ENCODE measurements at regions not wholly inside any gene's neighbourhood (a gene's known extent, or its start where the extent isn't known, plus 50 kb on each side); places are given as distances from the start of the nearest gene placed in this dataset.
"Not testable (repeated sequence)": the region's sequence is repeated elsewhere in the genome, so short reads cannot be mapped to it uniquely, and the experiment has no call there.

DNA sequence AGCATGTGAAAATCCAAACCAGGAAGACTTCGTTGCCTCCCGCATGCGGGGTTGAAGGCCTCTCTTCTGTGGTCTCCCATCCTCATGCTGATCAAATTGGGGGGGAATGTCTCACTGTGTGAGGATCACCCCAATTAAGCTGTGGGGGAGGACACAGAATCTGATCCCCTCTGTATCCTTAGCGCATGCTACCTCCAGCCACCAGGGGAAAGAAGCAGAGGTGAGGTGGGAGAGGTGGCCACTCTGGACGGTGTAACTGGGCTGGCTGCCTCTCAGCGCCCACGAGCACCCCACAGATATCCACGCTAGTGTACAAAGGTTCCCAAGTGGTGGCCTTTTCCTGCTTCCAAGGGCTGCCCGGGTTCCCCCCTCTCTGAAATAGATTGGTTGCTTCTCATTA lies 177.6 kb upstream of the PLGLB1 start:
- not testable (repeated sequence) for DNase-seq

DNA sequence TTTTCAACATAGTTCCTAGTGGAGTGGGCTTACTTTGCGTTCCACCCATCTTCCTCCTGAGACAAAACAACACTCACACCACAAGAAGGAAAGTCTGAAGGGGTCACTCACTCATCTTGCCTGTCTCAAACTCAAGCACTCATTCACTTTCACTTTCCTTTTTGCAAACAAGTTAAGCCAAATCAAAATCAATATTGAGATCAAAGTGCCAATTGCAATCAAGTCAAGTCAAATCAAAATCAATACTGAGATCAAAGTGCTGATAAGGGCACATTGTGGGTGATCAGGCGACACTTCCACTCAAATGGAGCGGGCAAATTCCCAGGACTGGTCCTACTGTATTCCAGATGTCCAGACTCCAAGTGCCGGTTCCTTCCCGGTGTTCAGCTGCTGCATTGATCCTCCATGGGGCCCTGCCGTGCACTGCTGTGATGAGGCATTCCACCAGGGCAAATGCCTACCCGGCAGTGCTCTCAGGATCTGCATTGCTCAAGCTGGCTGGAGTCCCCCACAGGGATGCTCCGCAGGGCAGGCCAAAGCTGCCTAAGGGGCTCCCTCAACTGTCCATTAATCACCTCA lies 183.0 kb upstream of the PLGLB1 start:
- not testable (repeated sequence) for DNase-seq

DNA sequence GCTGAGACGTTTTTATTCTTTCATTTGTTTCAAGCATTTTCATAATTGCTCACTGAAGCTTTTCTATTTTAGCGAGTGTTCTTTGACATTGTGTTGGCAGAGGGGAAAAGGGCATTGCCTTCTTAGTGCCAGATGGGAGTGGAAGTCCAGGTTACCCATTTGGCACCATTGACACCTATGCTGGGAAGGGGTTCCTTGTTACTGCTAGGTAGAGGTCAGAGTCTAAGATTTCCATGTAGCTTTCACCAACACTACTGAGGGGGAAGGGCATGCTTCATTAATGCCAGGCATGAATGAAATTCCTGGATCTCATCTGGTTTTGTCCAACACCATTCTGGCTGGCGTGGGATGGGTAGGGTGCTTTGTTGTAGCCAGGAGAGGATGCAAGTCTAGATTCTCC lies 191.3 kb upstream of the PLGLB1 start:
- not testable (repeated sequence) for DNase-seq

DNA sequence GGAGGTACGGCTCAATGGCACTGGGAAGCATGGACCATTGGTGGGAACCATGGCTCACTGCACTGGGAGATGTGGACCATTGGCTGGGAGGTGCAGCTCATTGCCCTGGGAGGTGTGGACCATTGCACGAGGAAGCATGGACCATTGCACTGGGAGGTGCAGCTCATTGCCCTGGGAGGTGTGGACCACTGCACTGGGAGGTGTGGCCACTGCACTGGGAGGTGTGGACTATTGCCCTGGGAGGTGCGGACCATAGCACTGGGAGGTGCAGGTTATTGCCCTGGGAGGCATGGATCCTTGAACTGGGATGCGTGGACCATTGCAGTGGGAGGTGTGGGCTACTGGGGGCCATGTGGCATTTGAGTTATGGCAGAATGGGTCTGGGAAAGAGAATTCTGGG lies 195.4 kb upstream of the PLGLB1 start:
- not testable (repeated sequence) for DNase-seq

GRCh38 chr2:87217741-87218410 lies 196.2 kb upstream of the PLGLB1 start:
- DNase-seq = not testable (repeated sequence)

DNA sequence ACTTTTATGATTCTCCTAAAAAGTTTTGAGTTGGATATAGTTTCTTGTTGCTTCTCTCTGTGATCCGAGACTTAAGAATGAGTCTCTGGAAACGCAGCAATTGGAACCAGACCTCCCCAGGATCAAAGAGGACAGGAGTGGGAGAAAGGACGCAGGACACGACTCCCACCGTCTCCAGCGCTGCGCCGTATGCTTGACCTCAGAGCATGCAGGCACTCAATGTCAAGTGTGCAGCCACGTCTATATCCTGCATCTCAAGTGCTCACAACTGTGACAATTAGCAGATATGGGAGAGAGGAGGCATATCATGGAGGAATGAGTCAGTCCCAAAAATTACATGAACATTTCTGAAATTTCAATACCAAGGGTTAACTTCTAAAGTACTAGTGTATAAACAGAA lies 199.0 kb upstream of the PLGLB1 start:
- not testable (repeated sequence) for DNase-seq

- DNase-seq = not testable (repeated sequence)
Measured at GRCh38 chr2:87222131-87222530, 200.5 kb upstream of the PLGLB1 start.

- not testable (repeated sequence) for DNase-seq
Measured at GRCh38 chr2:87223873-87224272, 202.2 kb upstream of the PLGLB1 start.

DNA sequence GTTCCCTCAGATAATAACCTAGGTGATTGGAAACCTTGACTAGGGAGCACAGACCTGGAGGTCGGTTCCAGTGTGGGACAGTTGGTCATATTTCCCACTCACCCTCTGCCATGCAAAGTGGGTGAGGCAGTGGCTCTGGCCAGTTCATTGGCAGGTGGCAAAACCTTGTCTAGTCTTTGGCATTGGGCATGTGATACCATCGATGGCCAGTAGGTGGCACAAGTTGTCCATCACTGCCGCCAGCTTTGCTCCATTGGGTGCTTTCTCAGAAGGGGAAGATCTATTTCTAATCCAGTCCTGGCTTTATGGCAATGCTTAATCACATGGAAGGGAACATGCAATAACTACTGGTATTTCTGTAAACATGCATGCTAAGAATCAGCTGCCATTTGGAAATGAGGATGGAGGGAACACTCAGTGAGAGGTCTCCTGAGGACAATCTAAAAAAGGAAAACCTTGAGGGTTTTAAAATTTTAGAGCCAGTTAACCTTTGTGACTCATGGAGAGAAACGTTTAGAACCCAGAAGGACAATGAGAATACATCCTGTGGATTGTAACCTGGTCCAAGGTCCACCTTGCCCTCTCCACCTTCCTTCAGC lies 207.5 kb upstream of the PLGLB1 start:
- DNase-seq = peak; percentile 35

- not testable (repeated sequence) for DNase-seq
Measured at GRCh38 chr2:87229964-87230363, 208.3 kb upstream of the PLGLB1 start.

- not testable (repeated sequence) for DNase-seq
Measured at GRCh38 chr2:87235333-87235981, 213.8 kb upstream of the PLGLB1 start.

GRCh38 chr2:87237570-87238336 lies 216.1 kb upstream of the PLGLB1 start:
- DNase-seq = not testable (repeated sequence)

DNA sequence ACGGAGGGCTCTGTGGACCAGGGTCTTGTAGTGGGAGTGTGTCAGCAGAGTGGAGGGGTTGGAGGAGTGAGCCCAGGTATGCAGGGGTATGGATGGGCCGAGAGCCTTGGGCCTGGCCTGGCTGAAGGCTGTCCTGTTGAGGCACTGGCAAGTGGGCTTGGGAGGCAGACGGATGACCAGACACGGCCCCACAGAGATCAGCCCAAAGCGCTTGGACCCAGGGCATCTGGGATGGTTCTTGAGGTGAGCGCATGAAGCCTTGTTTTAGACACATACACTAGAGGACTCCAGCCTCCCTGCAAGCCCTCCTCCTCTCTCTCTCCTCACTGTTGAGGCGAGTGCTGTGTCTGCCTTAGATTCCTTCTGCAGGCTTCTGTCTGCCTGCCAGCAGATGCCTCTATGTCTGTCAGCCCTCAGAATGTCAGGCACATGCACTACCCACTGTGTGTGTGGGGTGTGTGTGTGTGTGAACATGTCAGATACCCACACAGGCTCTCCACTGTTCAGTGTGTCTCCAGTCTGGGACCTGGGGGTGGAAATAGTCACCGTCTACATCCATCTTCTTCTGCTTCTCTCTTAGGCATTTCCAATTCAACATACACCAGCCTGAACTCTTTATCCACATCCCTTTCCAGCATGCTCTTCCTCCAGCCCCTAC lies 218.0 kb upstream of the PLGLB1 start:
- DNase-seq = not testable (repeated sequence)

DNA sequence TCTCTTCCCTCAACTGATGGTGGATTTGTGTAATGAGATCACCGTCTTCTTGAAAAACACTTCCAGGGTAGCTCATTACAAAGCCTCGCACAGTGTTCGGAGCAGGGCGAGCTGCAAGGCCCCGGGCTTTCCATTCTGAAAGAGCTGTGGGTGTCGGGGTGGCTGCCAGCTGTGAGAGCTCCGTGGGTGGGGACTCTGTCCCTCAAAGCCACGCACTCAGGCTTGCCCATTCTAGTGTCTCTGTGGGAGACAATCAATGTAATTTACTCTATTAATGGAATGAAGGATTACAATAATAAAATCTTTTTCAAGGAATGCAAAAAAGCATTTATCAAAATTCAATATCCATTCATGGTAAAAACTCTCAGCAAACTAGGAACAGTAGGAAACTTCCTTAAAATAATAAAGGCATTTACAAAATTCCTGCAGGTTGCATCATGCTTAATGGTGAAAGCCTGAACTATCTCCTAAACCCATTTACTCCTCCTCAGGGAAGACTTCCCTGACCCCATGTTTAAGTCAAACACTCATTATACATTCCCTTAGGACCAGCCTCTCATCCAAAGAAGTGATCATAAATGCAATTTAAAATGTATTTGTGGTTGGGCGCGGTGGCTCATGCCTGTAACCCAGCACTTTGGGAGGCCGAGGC lies 224.5 kb upstream of the PLGLB1 start:
- peak; percentile 51 for DNase-seq

DNA sequence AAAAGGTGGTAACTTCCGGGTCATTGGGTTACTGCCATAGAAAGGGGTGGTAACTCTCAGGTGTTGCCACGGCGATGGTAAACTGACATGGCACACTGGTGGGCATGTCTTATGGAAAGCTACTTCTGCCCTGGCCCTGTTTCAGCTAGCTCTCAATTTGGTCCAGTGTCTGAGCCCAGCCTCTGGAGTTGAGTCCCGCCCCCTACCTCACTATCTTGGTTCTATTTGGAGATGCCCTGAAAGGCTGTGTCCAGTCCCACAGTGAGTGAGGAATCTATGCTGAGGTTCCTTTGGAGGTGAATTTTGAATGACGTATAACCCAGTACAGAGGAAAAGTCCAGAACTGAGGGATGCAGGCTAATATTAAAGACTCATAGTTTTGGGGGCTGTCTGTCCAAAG lies 230.4 kb upstream of the PLGLB1 start:
- DNase-seq = not testable (repeated sequence)

DNA sequence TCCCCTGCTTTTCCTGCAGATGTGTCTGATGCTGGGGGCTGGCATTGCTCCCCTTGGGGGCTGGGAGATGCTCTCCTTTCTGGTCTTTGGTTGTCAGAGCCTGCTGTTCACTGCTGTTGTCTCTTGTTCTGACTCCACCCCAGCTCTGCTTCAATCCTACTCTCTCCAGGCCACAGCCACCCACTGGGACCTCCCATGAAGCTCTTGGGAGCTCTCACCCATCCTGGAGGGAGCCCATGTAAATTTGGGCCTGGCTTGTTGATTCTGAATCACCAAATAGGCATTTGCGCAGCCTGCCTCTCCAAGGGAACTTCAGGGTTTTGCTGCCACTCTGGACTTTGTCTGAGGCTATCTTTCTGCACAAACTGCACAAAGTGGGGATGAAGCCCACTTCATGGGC lies 232.9 kb upstream of the PLGLB1 start:
- DNase-seq = not testable (repeated sequence)

DNA sequence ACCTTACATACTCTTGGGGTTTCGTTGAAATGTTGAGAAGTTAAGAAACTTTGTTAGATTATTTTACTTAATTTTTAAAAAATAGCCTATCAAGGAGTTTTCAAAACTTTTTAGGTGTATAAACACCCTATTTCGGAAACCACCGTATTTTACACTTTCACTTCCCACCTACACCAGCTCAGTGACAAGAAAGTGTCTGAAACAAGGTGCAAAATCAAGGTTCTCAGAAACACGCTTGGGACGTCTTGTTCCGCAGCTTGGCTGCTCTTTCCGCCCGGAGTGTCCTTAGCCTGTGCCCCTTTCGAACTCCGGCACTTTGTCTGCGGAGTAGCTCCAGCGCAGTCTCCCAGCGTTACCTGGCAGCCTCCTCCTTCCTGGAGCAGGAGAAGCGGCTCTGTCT lies 233.8 kb upstream of the PLGLB1 start:
- DNase-seq = not testable (repeated sequence)

GRCh38 chr2:87258887-87259286 lies 237.2 kb upstream of the PLGLB1 start:
- DNase-seq = not testable (repeated sequence)

DNA sequence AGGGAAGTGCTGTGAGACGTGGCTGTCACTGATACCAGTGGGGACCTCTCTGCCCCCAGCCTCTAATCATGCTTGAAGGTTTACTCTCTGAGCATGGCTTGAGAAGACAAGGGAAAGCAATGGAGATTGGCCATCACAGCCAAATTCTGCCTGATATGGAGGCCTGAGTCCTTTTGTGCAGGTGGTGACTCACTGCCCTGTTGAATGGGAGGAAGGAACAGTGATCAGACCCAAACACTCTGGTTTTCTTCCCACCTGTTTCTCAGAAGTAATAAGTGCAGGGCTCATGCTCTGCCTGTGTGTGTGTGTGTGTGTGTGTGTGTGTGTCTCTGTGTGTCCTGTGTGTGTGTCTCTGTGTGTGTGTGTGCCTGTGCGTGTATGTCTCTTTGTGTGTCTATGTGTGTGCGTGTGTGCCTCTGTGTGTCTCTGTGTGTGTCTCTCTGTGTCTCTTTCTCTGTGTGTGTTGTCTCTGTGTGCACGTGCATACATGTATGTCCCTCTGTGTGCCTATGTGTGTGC lies 240.6 kb upstream of the PLGLB1 start:
- DNase-seq = not testable (repeated sequence)

DNA sequence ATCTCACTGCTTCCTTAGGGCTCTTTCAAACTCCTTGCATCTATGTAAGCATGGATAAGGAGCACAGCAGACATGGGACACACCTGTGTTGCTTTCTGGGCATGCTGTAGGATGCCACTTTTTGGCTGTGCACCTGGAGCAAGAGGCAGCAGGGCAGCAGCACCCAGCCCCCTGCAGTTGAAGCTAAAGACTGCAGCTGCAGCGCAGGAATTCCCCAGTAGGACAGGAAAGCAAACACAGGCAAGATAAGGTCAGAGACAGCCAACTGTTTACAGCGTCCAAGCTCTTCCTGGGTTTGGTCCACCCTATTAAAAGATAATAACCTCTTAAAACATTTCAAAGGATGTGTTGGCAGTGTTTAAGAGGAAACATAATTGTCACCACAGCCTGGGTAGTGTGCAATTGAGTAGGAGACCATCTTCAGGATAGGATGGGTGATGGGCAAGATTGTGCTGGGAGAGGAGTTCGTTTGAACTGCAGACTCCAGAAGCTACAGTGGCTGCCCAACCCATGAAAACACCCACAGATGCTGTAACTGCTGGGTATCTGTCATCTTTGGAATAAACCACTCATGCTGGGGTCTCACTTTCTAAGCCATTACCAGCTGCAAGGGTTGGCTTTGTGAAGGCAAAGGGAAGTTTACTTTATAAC lies 242.3 kb upstream of the PLGLB1 start:
- DNase-seq = not testable (repeated sequence)

DNA sequence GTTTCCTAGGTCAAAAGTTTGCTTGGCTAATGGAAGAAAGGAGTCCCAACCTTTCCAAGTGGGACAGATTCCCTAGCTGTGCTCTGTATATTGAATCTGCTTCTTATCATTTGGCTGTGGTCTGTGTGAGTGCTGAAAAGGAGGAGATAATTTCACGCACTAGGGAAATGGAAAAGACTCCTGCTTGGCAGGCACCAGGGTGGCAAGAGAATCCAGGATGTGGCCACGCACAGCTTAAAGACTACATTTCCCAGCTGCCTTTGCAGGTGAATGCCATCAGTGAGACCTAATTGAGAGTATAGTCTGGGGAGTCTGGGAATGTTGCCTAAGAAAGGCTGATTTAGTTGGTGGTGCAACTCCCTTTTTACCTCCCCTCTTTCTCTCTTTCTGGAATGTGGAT lies 253.5 kb upstream of the PLGLB1 start:
- not testable (repeated sequence) for DNase-seq
